Natural killer cell (primary cell): ENCODE measurements at regions not wholly inside any gene's neighbourhood (a gene's known extent, or its start where the extent isn't known, plus 50 kb on each side); places are given as distances from the start of the nearest gene placed in this dataset.

ENCODE experiments used
- ATAC-seq, 3 donors: fragments of 150-1000 bp in 2 of 3; fragments of 200-7000 bp in 1 of 3; cut with Tn5 transposase; 1 replicate in 1 of 3; 2 replicates in 2 of 3; pipeline ENCODE4 v1.10.0; 2021; ENCODE audit warnings: mild to moderate bottlenecking in 2 of 3, moderate library complexity in 2 of 3
- DNase-seq, 2 donors: peaks; one replicate each; pipeline versions ENCODE4 v3.0.0 to v3.0.0-alpha.2; 2013 to 2021; ENCODE audit warnings: mixed read lengths in 1 of 2
- H3K27ac ChIP-seq: one replicate; pipeline ENCODE4 v1.5.1; 2013; ENCODE audit warnings: mild to moderate bottlenecking, low read length
- H3K27me3 ChIP-seq: one replicate; pipeline ENCODE4 v1.6.1; 2013; ENCODE audit warnings: low read length; ENCODE audit not compliant: control insufficient read depth, insufficient read depth
- H3K36me3 ChIP-seq: one replicate; pipeline ENCODE4 v1.6.1; 2013; ENCODE audit warnings: low read length; ENCODE audit not compliant: control insufficient read depth, insufficient read depth
- H3K4me1 ChIP-seq: one replicate; pipeline ENCODE4 v1.6.1; 2013; ENCODE audit warnings: low read length; ENCODE audit not compliant: control insufficient read depth, insufficient read depth
- H3K4me3 ChIP-seq: one replicate; pipeline ENCODE4 v1.5.1; 2013; ENCODE audit warnings: low read length
- H3K9me3 ChIP-seq: one replicate; pipeline ENCODE4 v1.6.1; 2013; ENCODE audit warnings: low read length; ENCODE audit not compliant: control insufficient read depth, insufficient read depth
- H3K27ac Mint-ChIP-seq, 2 donors: one replicate each; pipeline ENCODE4 v1.8.0; 2022; ENCODE audit warnings: mild to moderate bottlenecking in 2 of 2, mixed read lengths in 2 of 2, moderate library complexity in 1 of 2
- H3K27me3 Mint-ChIP-seq, 2 donors: one replicate each; pipeline ENCODE4 v1.8.0; 2022; ENCODE audit warnings: low read depth in 2 of 2, mixed read lengths in 2 of 2
- H3K36me3 Mint-ChIP-seq: one replicate; pipeline ENCODE4 v1.8.0; 2022; ENCODE audit warnings: mixed read lengths
- H3K4me1 Mint-ChIP-seq, 2 donors: one replicate each; pipeline ENCODE4 v1.8.0; 2022; ENCODE audit warnings: mixed read lengths in 2 of 2
- H3K4me3 Mint-ChIP-seq: one replicate; pipeline ENCODE4 v1.8.0; 2022; ENCODE audit warnings: mild to moderate bottlenecking, moderate library complexity, mixed read lengths
- H3K9me3 Mint-ChIP-seq, 2 donors: one replicate each; pipeline ENCODE4 v1.8.0; 2022; ENCODE audit warnings: mixed read lengths in 2 of 2
- WGBS: methylation state at CpG from one replicate; pipeline ENCODE4 v1.1.7; 2013; ENCODE audit warnings: missing lambda C conversion rate; ENCODE audit not compliant: insufficient coverage; 5-methylcytosine and 5-hydroxymethylcytosine counted together
- intact Hi-C: fragments of 100-400 bp; cut with micrococcal nuclease; formaldehyde crosslinking; loops from one replicate; pipeline ENCODE4 v1.14.2; 2022
- TF ChIP-seq, protein P1 (sequence below): fragments of 200-600 bp; IDR thresholded peaks from one replicate; pipeline ENCODE4 v1.8.0; 2022; ENCODE audit warnings: antibody characterized with exemption

DNA sequence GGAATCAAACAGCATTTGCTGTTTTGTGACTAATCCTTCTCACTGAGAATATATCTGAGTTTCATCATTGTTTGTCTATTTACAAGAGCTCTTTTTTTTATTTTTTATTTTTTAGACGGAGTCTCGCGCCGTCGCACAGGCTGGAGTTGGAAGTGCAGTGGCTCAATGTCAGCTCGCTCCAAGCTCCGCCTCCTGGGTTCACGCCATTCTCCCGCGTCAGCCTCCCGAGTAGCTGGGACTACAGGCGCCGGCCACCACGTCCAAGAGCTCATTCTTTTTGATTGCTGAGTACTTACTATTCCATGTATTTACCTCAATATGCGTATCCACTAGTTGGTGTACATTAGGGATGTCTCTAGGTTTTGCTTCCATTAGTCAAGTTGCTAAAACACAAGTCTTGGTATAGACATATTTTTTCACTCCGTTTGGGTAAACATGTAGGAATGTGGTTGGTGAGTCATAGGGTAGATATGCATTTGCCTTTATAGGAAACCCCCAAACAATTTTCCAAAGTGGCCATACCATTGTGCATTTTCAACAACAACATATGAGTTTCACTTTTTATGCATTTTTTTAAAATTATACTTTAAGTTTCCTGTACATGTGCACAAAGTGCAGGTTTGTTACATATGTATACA is 1005.0 kb upstream of the CDH10 start:
- Mint-ChIP-seq H3K4me1 (no peaks in the 10 kb centered on the region), H3K9me3 (peaks cover 13 to 31% of the 10 kb centered on the region in 2 donors), H3K27me3 (no peaks in the 10 kb centered on the region), H3K27ac (no peak overlapping the region), H3K4me3 (no peak overlapping the region), H3K36me3 (peaks cover 18% of the 10 kb centered on the region)
- TF ChIP-seq, protein P1, sequence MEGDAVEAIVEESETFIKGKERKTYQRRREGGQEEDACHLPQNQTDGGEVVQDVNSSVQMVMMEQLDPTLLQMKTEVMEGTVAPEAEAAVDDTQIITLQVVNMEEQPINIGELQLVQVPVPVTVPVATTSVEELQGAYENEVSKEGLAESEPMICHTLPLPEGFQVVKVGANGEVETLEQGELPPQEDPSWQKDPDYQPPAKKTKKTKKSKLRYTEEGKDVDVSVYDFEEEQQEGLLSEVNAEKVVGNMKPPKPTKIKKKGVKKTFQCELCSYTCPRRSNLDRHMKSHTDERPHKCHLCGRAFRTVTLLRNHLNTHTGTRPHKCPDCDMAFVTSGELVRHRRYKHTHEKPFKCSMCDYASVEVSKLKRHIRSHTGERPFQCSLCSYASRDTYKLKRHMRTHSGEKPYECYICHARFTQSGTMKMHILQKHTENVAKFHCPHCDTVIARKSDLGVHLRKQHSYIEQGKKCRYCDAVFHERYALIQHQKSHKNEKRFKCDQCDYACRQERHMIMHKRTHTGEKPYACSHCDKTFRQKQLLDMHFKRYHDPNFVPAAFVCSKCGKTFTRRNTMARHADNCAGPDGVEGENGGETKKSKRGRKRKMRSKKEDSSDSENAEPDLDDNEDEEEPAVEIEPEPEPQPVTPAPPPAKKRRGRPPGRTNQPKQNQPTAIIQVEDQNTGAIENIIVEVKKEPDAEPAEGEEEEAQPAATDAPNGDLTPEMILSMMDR: no peak
- Histone ChIP-seq H3K4me1 (no peaks in the 10 kb centered on the region), H3K36me3 (no peaks in the 10 kb centered on the region), H3K9me3 (no peaks in the 10 kb centered on the region), H3K27me3 (no peaks in the 10 kb centered on the region), H3K27ac (no peak overlapping the region), H3K4me3 (no peak overlapping the region)
- WGBS: 96% methylated on average over 16 of the region's 16 CpGs
- ATAC-seq: no peak
- intact Hi-C loops: no loop called here
- DNase-seq: no peak

DNA sequence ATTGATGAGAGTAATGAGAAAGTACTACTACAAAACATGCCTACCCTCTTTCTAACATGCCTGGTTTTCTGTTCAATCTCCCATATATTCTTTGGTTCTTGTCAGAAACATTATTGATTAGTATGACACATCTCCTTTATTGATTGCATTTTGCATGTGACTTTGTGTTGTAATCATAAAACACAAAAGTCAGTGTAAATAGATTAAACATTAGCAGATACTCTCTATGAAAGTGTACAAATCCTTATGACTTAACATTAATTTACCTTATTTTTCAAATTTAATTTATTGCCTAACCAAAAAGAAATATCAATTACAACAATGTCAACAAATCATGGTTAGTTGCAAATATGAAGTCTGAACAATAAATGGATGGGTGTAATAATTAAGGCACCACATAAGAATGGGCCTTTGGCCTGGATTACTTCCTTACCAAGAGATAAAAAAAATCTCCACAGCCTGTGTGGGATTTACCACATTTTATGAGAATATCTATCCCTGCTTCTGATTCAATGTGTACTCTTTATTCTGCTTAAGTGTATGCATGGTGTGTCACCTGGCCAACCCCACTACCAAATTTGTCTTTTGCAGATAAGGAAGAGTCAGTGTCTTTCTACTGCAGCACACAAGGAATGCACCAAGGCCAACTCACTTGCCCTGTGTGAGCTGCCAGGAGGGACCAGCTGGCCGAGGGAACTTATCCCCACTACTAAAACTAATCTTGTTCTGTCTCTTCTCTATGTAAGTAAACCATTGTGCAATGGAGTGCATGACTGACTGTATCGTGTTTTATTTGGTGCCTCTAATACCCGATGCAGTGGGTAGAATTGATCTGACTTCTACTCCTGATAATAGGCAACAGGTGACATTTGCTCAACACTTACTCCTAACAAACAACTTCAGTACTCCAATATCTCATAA is 1001.9 kb upstream of the CDH10 start:
- no peak for ATAC-seq
- H3K27me3 Mint-ChIP-seq: no peaks in the 10 kb centered on the region

DNA sequence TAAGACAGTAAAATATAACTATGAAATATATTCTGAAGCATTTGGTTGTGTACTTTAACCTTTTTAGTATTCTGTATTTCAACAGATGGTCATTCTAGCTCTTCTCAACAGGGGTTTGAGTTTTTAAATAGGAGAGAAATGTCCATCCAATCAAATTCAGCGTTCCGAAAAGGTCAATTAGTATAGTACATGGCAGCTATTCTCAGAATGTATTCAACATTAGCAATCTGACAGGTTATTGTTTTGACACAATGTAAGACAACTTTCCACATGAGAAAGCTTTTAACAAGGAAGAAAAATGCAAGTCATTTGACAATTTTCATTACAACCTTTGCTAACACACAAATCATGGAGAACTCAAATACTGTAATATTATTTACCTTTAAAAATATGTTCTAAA is 996.3 kb upstream of the CDH10 start:
- H3K36me3 Mint-ChIP-seq: peaks cover 8% of the 10 kb centered on the region
- no peaks in the 10 kb centered on the region for H3K27me3 Mint-ChIP-seq
- intact Hi-C loops: no loop called here
- H3K27ac Mint-ChIP-seq: no peak overlapping the region
- H3K4me1 Mint-ChIP-seq: no peaks in the 10 kb centered on the region
- H3K36me3 ChIP-seq: no peaks in the 10 kb centered on the region
- H3K27me3 ChIP-seq: no peaks in the 10 kb centered on the region
- peaks cover 10 to 24% of the 10 kb centered on the region in 2 donors for H3K9me3 Mint-ChIP-seq
- 96% methylated on average over 2 of the region's 2 CpGs for WGBS
- no peaks in the 10 kb centered on the region for H3K4me1 ChIP-seq
- H3K4me3 ChIP-seq: no peak overlapping the region
- H3K27ac ChIP-seq: no peak overlapping the region
- TF ChIP-seq, protein P1: no peak
- ATAC-seq (no peak), DNase-seq (no peak)
- peaks cover 2% of the 10 kb centered on the region for H3K9me3 ChIP-seq
- H3K4me3 Mint-ChIP-seq: no peak overlapping the region

More for the DNA sequence above, 1001.9 kb upstream of the CDH10 start:
- no peaks in the 10 kb centered on the region for H3K27me3 ChIP-seq
- H3K9me3 Mint-ChIP-seq: peaks cover 11 to 22% of the 10 kb centered on the region in 2 donors
- H3K9me3 ChIP-seq: no peaks in the 10 kb centered on the region
- H3K4me3 ChIP-seq: no peak overlapping the region
- WGBS: 87% methylated on average over 3 of the region's 3 CpGs
- no peak overlapping the region for H3K27ac Mint-ChIP-seq
- no peak for DNase-seq
- no peaks in the 10 kb centered on the region for H3K4me1 Mint-ChIP-seq
- no peak overlapping the region for H3K4me3 Mint-ChIP-seq
- TF ChIP-seq, protein P1: no peak
- H3K27ac ChIP-seq: no peak overlapping the region
- H3K4me1 ChIP-seq: no peaks in the 10 kb centered on the region
- no peaks in the 10 kb centered on the region for H3K36me3 ChIP-seq
- H3K36me3 Mint-ChIP-seq: no peaks in the 10 kb centered on the region
- intact Hi-C loops: no loop called here
